ENCODE measurements at regions not wholly inside any gene's neighbourhood (a gene's known extent, or its start where the extent isn't known, plus 50 kb on each side); places are given as distances from the start of the nearest gene placed in this dataset.
"Not testable (repeated sequence)": the region's sequence is repeated elsewhere in the genome, so short reads cannot be mapped to it uniquely, and the experiment has no call there.

GRCh38 chr16:52309446-52310416, 237.2 kb downstream of the TOX3 start:
- no peak for DNase-seq

GRCh38 chr16:52308051-52308450, 238.9 kb downstream of the TOX3 start:
- no peak for DNase-seq

GRCh38 chr16:52301026-52301425, 245.9 kb downstream of the TOX3 start:
- no peak for DNase-seq

- no peak for DNase-seq
Measured at GRCh38 chr16:52298769-52299168, 248.2 kb downstream of the TOX3 start.

- DNase-seq = not testable (repeated sequence)
Measured at GRCh38 chr16:52296706-52297315, 250.1 kb downstream of the TOX3 start.

GRCh38 chr16:52296076-52296475, 250.9 kb downstream of the TOX3 start:
- no peak for DNase-seq

- no peak for DNase-seq
Measured at GRCh38 chr16:52294660-52295059, 252.3 kb downstream of the TOX3 start.

GRCh38 chr16:52293204-52293603, 253.7 kb downstream of the TOX3 start:
- no peak for DNase-seq

GRCh38 chr16:52283584-52284375, 263.2 kb downstream of the TOX3 start:
- no peak for DNase-seq

- no peak for DNase-seq
Measured at GRCh38 chr16:52283018-52283417, 263.9 kb downstream of the TOX3 start.

GRCh38 chr16:52280086-52280485, 266.9 kb downstream of the TOX3 start:
- no peak for DNase-seq

GRCh38 chr16:52271088-52271750, 275.7 kb downstream of the TOX3 start:
- peak in 1 of 2 experiments; percentile 18 for DNase-seq

GRCh38 chr16:52265446-52265861, 281.5 kb downstream of the TOX3 start:
- DNase-seq = peak in 1 of 2 experiments; percentile 23

- no peak for DNase-seq
Measured at GRCh38 chr16:52257534-52257933, 289.4 kb downstream of the TOX3 start.

- no peak for DNase-seq
Measured at GRCh38 chr16:52256310-52257078, 290.4 kb downstream of the TOX3 start.

GRCh38 chr16:52254746-52255145, 292.2 kb downstream of the TOX3 start:
- DNase-seq = no peak

- no peak for DNase-seq
Measured at GRCh38 chr16:52252680-52253079, 294.3 kb downstream of the TOX3 start.

- DNase-seq = peak in 1 of 2 experiments; percentile 2
Measured at GRCh38 chr16:52251495-52251894, 295.4 kb downstream of the TOX3 start.

- no peak for DNase-seq
Measured at GRCh38 chr16:52247737-52248136, 299.2 kb downstream of the TOX3 start.

GRCh38 chr16:52238710-52239109, 308.2 kb downstream of the TOX3 start:
- DNase-seq = no peak

GRCh38 chr16:52237823-52238222, 309.1 kb downstream of the TOX3 start:
- no peak for DNase-seq

- no peak for DNase-seq
Measured at GRCh38 chr16:52235186-52235585, 311.8 kb downstream of the TOX3 start.
